Esophagus squamous epithelium (tissue), 5 donors: ENCODE measurements at regions not wholly inside any gene's neighbourhood (a gene's known extent, or its start where the extent isn't known, plus 50 kb on each side); places are given as distances from the start of the nearest gene placed in this dataset.

Experiments used
- DNase-seq: peaks from one replicate; lab custom pipeline; 2025; lab: John Stamatoyannopoulos, UW
- H3K27ac ChIP-seq, 4 donors: fragments of 200-600 bp; sonication (generic); one replicate each; pipeline ENCODE4 v1.5.1; 2016 to 2019; ENCODE audit warnings: mild to moderate bottlenecking in 1 of 4
- H3K27me3 ChIP-seq, 4 donors: fragments of 200-600 bp; sonication (generic); 1 replicate in 3 of 4; 2 replicates in 1 of 4; pipeline versions ENCODE4 v1.5.1 to v1.6.0; 2017 to 2021; ENCODE audit warnings: antibody characterized with exemption in 1 of 4
- H3K36me3 ChIP-seq, 3 donors: fragments of 200-600 bp; sonication (generic); one replicate each; pipeline ENCODE4 v1.5.1; 2016 to 2019
- H3K4me1 ChIP-seq, 3 donors: fragments of 200-600 bp; sonication (generic); one replicate each; pipeline ENCODE4 v1.5.1; 2017 to 2019
- H3K4me3 ChIP-seq, 4 donors: fragments of 200-600 bp; sonication (generic); 1 replicate in 3 of 4; 2 replicates in 1 of 4; pipeline ENCODE4 v1.5.1; 2016 to 2019; ENCODE audit warnings: mild to moderate bottlenecking in 2 of 4, moderate library complexity in 1 of 4
- H3K9me3 ChIP-seq, 3 donors: fragments of 200-600 bp; sonication (generic); one replicate each; pipeline ENCODE4 v1.5.1; 2016 to 2019
- CTCF ChIP-seq, 6 experiments: fragments of 450-650 bp in 4 of 6; fragments of 200-600 bp in 2 of 6; sonication (generic) in 2 of 6; IDR thresholded peaks; one replicate each; pipeline ENCODE4 v1.5.1; 2016 to 2019; ENCODE audit warnings: antibody characterized with exemption in 6 of 6, mild to moderate bottlenecking in 4 of 6, moderate library complexity in 4 of 6
- POLR2A ChIP-seq, 4 donors: fragments of 450-650 bp; IDR thresholded peaks; one replicate each; pipeline ENCODE4 v1.6.1; 2017; ENCODE audit warnings: antibody characterized with exemption in 4 of 4, mild to moderate bottlenecking in 4 of 4, moderate library complexity in 3 of 4
- whole genome bisulfite sequencing, 2 donors: methylation state at CpG; one replicate each; pipeline ENCODE4 v1.1.5; 2018; 5-methylcytosine and 5-hydroxymethylcytosine counted together
- intact Hi-C: fragments of 100-400 bp; cut with DNase I; formaldehyde crosslinking; loops from one replicate; pipeline ENCODE4 v1.15.0; 2022
- donor health status: DM: yes; HTN: yes; CAD: no.

GRCh38 chr4:126969360-126970235 is 663.2 kb upstream of the INTU start:
- H3K27me3 ChIP-seq: no peaks in the 10 kb centered on the region
- H3K9me3 ChIP-seq: no peaks in the 10 kb centered on the region
- no peak for DNase-seq
- 56 to 66% methylated on average over 6 of the region's 6 CpGs for whole genome bisulfite sequencing, 2 donors
- intact Hi-C loops: no loop called here
- H3K4me3 ChIP-seq: no peak overlapping the region
- no peak overlapping the region for H3K27ac ChIP-seq
- H3K4me1 ChIP-seq: no peaks in the 10 kb centered on the region
- TF ChIP-seq POLR2A (IDR thresholded peaks at IDR 0.05) (no peak), CTCF (IDR thresholded peaks at IDR 0.05) (no peak)
- no peaks in the 10 kb centered on the region for H3K36me3 ChIP-seq

GRCh38 chr4:126973201-126973600 is 659.6 kb upstream of the INTU start:
- no peaks in the 10 kb centered on the region for H3K9me3 ChIP-seq

GRCh38 chr4:126976850-126977632 is 655.7 kb upstream of the INTU start:
- intact Hi-C loops: no loop called here
- H3K4me1 ChIP-seq: no peaks in the 10 kb centered on the region
- H3K27me3 ChIP-seq: no peaks in the 10 kb centered on the region
- 53 to 66% methylated on average over 5 of the region's 5 CpGs for WGBS, 2 donors
- H3K4me3 ChIP-seq: no peak overlapping the region
- TF ChIP-seq CTCF (IDR thresholded peaks at IDR 0.05) (no peak), POLR2A (IDR thresholded peaks at IDR 0.05) (no peak)
- H3K27ac ChIP-seq: no peak overlapping the region
- H3K9me3 ChIP-seq: no peaks in the 10 kb centered on the region
- no peak for DNase-seq
- no peaks in the 10 kb centered on the region for H3K36me3 ChIP-seq

More at GRCh38 chr4:126973201-126973600, 659.6 kb upstream of the INTU start:
- WGBS, 2 donors: 48 to 50% methylated on average over 1 of the region's 1 CpG
- DNase-seq: no peak
- TF ChIP-seq CTCF (IDR thresholded peaks at IDR 0.05): no peak
- TF ChIP-seq POLR2A (IDR thresholded peaks at IDR 0.05): no peak
- Histone ChIP-seq H3K27ac (no peak overlapping the region), H3K27me3 (no peaks in the 10 kb centered on the region), H3K36me3 (no peaks in the 10 kb centered on the region), H3K4me1 (no peaks in the 10 kb centered on the region), H3K4me3 (no peak overlapping the region)
- intact Hi-C loops: no loop called here

- Histone ChIP-seq H3K36me3 (no peaks in the 10 kb centered on the region), H3K27me3 (no peaks in the 10 kb centered on the region), H3K4me3 (no peak overlapping the region), H3K27ac (no peak overlapping the region), H3K9me3 (no peaks in the 10 kb centered on the region), H3K4me1 (no peaks in the 10 kb centered on the region)
- TF ChIP-seq POLR2A (IDR thresholded peaks at IDR 0.05): no peak
- TF ChIP-seq CTCF (IDR thresholded peaks at IDR 0.05): no peak
- no peak for DNase-seq
- WGBS, 2 donors: 60 to 86% methylated on average over 1 of the region's 1 CpG
- intact Hi-C loops: no loop called here
These were observed 646.8 kb upstream of the INTU start for GRCh38 chr4:126986005-126986404.

- DNase-seq: no peak
- intact Hi-C loops: no loop called here
- Histone ChIP-seq H3K4me3 (no peak overlapping the region), H3K27ac (no peak overlapping the region), H3K27me3 (no peaks in the 10 kb centered on the region), H3K4me1 (no peaks in the 10 kb centered on the region), H3K36me3 (no peaks in the 10 kb centered on the region), H3K9me3 (no peaks in the 10 kb centered on the region)
- TF ChIP-seq CTCF (IDR thresholded peaks at IDR 0.05): no peak
- TF ChIP-seq POLR2A (IDR thresholded peaks at IDR 0.05): no peak
These were observed 645.9 kb upstream of the INTU start for GRCh38 chr4:126986828-126987227.
